ENCODE measurements at regions not wholly inside any gene's neighbourhood (a gene's known extent, or its start where the extent isn't known, plus 50 kb on each side); places are given as distances from the start of the nearest gene placed in this dataset.

- no peak for TF ChIP-seq CTCF (conservative IDR thresholded peaks at IDR 0.05)
- H3K27ac ChIP-seq: no peak overlapping the region
These were observed 67.5 kb downstream of the PRR32 start for GRCh38 chrX:126886997-126887396.

- no peak overlapping the region for H3K27ac ChIP-seq
- TF ChIP-seq CTCF (conservative IDR thresholded peaks at IDR 0.05): no peak
These were observed 81.4 kb downstream of the PRR32 start for GRCh38 chrX:126900937-126901336.

GRCh38 chrX:126929071-126929470 lies 109.5 kb downstream of the PRR32 start:
- no peak for TF ChIP-seq CTCF (conservative IDR thresholded peaks at IDR 0.05)
- H3K27ac ChIP-seq: no peak overlapping the region

DNA sequence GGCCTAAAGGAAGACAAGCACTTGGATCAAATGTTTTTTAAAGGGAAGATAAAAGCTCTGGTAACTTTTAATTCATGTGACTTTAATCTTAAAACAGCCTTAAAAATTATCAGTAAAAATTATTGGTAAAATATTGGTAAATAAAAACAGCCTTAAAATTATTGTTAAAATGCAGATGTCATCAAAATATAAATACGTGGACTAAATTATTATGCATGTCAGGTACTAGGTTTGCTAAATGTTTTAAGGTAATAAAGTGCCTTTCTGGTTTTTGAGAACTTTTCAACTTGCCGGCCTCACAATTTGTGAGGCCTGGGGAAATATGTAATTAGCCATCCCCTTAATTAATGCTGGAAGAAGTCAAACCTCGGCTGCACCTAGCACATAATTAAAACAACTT lies 147.7 kb downstream of the PRR32 start:
- H3K27ac ChIP-seq: no peak overlapping the region
- no peak for TF ChIP-seq CTCF (conservative IDR thresholded peaks at IDR 0.05)

DNA sequence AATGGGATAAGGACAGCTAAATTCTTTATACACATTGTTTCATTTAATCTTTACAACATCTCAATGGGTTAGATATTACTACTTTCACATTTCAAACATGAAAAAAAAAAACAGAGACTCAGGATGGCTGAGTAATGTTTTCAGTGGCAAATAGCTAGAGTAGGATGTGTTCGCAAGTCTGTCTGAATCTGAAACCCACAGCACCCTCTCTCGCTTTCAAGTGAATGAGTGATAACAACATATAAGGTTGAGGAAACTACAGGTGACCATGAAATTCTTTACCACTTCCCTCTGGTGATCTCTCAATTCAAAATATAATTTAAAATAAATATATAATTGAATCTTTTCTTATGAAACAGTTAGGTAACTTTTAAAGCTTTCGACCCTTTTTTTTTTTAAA lies 162.6 kb downstream of the PRR32 start:
- no peak for TF ChIP-seq CTCF (conservative IDR thresholded peaks at IDR 0.05)
- H3K27ac ChIP-seq: no peak overlapping the region

GRCh38 chrX:126985027-126985426 lies 165.5 kb downstream of the PRR32 start:
- H3K27ac ChIP-seq: no peak overlapping the region
- no peak for TF ChIP-seq CTCF (conservative IDR thresholded peaks at IDR 0.05)

DNA sequence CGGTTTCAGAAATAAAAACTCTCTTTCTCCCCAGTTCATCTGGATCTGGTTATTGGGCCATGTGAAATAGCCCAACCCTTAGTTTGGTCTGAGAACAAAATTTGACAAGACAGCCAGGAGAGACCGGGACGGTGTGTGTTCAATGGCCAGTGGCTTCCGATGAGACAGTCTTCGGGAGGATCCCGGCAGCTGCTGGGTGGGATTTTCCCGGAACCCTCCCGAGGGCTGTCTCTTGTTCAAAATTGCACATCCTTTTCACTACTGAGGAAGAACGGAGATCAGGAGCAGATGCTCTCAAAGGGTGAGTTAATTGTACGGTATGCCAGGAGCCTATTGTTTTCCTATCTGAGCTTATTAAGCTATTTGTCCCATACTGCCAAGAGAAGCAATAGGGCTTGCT lies 166.5 kb downstream of the PRR32 start:
- no peak overlapping the region for H3K27ac ChIP-seq
- TF ChIP-seq CTCF (conservative IDR thresholded peaks at IDR 0.05): no peak

All from VCaP (cell line).